Keratinocyte (primary cell): ENCODE measurements at regions not wholly inside any gene's neighbourhood (a gene's known extent, or its start where the extent isn't known, plus 50 kb on each side); places are given as distances from the start of the nearest gene placed in this dataset.

Source experiments
- EZH2 ChIP-seq: IDR thresholded peaks from one replicate; pipeline ENCODE4 v1.6.1; 2012; ENCODE audit warnings: inconsistent platforms, mild to moderate bottlenecking, low read length, moderate library complexity
- TF ChIP-seq, protein P1 (sequence below), 3 experiments: IDR thresholded peaks in 1 of 3; conservative IDR thresholded peaks in 1 of 3; optimal IDR thresholded peaks in 1 of 3; 2 replicates in 2 of 3; 3 replicates in 1 of 3; pipeline versions ENCODE3 to v1.5.1; 2011; ENCODE audit warnings: low read length in 3 of 3, mild to moderate bottlenecking in 3 of 3, moderate library complexity in 2 of 3, control low read depth in 1 of 3, inconsistent platforms in 1 of 3; ENCODE audit not compliant: insufficient read depth in 2 of 3; ENCODE audit errors: extremely low read depth in 1 of 3

DNA sequence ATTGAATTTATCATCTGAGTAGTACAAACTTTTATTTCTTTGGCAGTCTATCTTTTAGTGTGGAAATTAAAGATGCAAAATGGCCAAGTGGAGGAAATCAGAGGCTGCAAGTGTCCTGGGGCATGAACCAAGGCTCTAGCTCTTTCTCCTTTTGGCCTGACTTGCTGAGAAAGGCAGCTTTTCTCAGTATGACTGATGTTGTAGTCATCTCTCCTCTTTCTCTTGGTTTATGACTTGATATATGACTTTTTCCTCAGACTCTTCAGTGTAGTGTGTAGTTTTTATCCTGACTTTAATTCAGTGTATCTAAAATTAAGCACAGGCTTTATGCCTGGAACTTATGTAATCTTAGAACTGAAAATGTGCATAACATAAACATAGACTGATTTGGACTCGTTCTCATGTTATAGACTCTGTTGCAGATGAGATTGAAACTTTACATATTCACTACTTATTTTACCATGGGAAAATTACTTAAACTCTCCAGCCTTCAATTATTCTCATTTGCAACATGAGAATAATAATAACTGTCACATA, 65.7 kb downstream of the SLITRK5 start:
- TF ChIP-seq, protein P1, sequence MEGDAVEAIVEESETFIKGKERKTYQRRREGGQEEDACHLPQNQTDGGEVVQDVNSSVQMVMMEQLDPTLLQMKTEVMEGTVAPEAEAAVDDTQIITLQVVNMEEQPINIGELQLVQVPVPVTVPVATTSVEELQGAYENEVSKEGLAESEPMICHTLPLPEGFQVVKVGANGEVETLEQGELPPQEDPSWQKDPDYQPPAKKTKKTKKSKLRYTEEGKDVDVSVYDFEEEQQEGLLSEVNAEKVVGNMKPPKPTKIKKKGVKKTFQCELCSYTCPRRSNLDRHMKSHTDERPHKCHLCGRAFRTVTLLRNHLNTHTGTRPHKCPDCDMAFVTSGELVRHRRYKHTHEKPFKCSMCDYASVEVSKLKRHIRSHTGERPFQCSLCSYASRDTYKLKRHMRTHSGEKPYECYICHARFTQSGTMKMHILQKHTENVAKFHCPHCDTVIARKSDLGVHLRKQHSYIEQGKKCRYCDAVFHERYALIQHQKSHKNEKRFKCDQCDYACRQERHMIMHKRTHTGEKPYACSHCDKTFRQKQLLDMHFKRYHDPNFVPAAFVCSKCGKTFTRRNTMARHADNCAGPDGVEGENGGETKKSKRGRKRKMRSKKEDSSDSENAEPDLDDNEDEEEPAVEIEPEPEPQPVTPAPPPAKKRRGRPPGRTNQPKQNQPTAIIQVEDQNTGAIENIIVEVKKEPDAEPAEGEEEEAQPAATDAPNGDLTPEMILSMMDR (optimal IDR thresholded peaks at IDR 0.05 in 1 of 3, IDR thresholded peaks at IDR 0.05 in 1 of 3, conservative IDR thresholded peaks at IDR 0.05 in 1 of 3; ENCODE audit: extremely low read depth in 1 of 3, insufficient read depth in 2 of 3, low read length in 3 of 3): no peak
- no peak for TF ChIP-seq EZH2
